Thoracic aorta (tissue), 2 donors: ENCODE measurements at regions not wholly inside any gene's neighbourhood (a gene's known extent, or its start where the extent isn't known, plus 50 kb on each side); places are given as distances from the start of the nearest gene placed in this dataset.

ENCODE experiments used
- ATAC-seq: fragments of 150-250 bp; one replicate; pipeline ENCODE4 v1.8.0; 2017; ENCODE audit warnings: low read depth; ENCODE audit not compliant: insufficient number of reproducible peaks, low FRiP score
- DNase-seq: peaks from one replicate; pipeline ENCODE4 v3.0.0-alpha.2; 2020; ENCODE audit warnings: low spot score
- H3K27ac ChIP-seq, 2 donors: fragments of 200-600 bp; sonication (generic); 1 replicate in 1 of 2; 2 replicates in 1 of 2; pipeline ENCODE4 v1.5.1; 2016; ENCODE audit warnings: mild to moderate bottlenecking in 2 of 2, moderate library complexity in 2 of 2
- H3K27me3 ChIP-seq: fragments of 200-600 bp; sonication (generic); replicated peaks from 2 replicates; pipeline ENCODE4 v1.6.0; 2016; ENCODE audit warnings: mild to moderate bottlenecking; ENCODE audit not compliant: insufficient read depth
- H3K36me3 ChIP-seq: fragments of 200-600 bp; sonication (generic); one replicate; pipeline ENCODE4 v1.5.1; 2016
- H3K4me1 ChIP-seq, 2 donors: fragments of 200-600 bp; sonication (generic); 1 replicate in 1 of 2; 2 replicates in 1 of 2; pipeline versions ENCODE4 v1.5.1 to v1.6.0; 2016; ENCODE audit warnings: low read depth in 2 of 2, mild to moderate bottlenecking in 1 of 2; ENCODE audit not compliant: control insufficient read depth in 1 of 2
- H3K4me3 ChIP-seq: fragments of 200-600 bp; sonication (generic); 2 replicates; pipeline ENCODE4 v1.5.1; 2016; ENCODE audit warnings: mild to moderate bottlenecking
- H3K9me3 ChIP-seq: fragments of 200-600 bp; sonication (generic); 2 replicates; pipeline ENCODE4 v1.5.1; 2016
- TF ChIP-seq, protein P1 (sequence below): fragments of 200-600 bp; sonication (generic); IDR thresholded peaks from one replicate; pipeline ENCODE4 v1.5.1; 2019; ENCODE audit warnings: antibody characterized with exemption

DNA sequence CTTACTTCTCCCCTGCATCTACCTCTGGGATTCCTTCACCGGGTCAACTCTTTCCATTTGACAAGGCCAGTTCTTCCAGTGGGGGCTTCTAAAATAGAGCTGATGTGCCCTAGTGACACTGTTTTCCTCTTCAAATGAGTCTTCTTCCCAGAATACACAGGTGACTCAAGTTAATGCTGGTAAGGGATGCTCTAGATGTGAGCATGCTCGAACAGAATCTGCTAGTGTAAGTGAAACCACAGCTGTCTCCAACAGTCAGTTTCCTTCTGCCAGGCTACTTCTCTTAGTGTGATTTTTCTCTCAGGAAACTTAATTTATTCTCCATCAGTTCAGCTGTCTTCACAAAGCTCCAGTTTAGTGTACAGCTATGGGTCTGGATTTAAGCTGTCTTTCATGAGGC is 194.9 kb upstream of the C1orf87 start:
- ATAC-seq (no peak), DNase-seq (no peak)
- no peak overlapping the region for H3K27ac ChIP-seq
- H3K4me1 ChIP-seq = no peaks in the 10 kb centered on the region
- no peaks in the 10 kb centered on the region for H3K36me3 ChIP-seq
- H3K27me3 ChIP-seq = no peaks in the 10 kb centered on the region
- H3K4me3 ChIP-seq = no peak overlapping the region
- H3K9me3 ChIP-seq = no peaks in the 10 kb centered on the region
- TF ChIP-seq, protein P1, sequence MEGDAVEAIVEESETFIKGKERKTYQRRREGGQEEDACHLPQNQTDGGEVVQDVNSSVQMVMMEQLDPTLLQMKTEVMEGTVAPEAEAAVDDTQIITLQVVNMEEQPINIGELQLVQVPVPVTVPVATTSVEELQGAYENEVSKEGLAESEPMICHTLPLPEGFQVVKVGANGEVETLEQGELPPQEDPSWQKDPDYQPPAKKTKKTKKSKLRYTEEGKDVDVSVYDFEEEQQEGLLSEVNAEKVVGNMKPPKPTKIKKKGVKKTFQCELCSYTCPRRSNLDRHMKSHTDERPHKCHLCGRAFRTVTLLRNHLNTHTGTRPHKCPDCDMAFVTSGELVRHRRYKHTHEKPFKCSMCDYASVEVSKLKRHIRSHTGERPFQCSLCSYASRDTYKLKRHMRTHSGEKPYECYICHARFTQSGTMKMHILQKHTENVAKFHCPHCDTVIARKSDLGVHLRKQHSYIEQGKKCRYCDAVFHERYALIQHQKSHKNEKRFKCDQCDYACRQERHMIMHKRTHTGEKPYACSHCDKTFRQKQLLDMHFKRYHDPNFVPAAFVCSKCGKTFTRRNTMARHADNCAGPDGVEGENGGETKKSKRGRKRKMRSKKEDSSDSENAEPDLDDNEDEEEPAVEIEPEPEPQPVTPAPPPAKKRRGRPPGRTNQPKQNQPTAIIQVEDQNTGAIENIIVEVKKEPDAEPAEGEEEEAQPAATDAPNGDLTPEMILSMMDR = no peak

DNA sequence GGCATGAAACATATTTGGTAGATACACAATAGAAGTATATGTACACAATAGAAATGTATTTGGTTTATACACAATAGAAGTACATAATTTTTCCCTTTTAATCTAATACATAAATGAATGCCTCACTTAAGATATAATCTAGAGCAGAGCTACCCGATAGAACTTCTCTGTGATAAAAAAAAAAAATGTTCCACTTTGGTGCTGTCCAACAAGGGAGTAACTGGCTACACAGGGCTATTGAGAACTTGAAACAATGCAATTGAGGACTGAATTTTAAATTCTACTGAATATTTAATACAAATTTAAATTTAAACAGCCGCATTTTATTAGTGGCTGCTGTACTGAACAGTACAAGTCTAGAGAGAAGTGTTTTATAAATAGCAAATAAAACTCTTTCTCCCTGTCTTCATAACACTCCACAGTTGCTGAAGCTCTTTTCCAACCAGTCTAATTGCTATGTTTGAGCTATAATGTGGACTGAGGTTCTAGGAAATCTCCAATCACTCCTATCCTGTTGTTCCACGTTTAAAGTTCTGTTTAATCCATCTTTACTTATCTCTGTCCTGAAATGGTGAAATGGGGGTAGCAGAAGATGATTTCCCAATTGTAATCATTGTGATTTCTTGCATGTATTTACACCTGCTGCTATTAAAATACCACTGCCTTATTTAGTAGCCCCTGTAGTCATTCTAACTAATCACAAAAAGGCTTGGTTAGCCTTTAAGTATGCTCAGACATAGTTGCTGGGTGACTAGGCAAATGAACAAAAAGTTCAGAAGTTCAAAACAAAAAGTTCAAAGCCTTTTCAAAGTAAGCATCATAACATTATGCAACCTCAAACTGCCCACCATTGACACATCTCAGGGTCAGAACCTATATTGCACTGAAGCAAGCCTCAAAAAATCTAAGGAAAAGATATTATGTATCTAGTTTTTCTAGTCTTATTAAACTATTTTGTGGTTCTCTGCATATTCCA is 192.3 kb upstream of the C1orf87 start:
- peak; percentile 43 for ATAC-seq
- Histone ChIP-seq H3K4me1 (no peaks in the 10 kb centered on the region), H3K27ac (no peak overlapping the region), H3K27me3 (no peaks in the 10 kb centered on the region), H3K36me3 (no peaks in the 10 kb centered on the region), H3K4me3 (no peak overlapping the region), H3K9me3 (no peaks in the 10 kb centered on the region)
- TF ChIP-seq, protein P1 = no peak
- no peak for DNase-seq

DNA sequence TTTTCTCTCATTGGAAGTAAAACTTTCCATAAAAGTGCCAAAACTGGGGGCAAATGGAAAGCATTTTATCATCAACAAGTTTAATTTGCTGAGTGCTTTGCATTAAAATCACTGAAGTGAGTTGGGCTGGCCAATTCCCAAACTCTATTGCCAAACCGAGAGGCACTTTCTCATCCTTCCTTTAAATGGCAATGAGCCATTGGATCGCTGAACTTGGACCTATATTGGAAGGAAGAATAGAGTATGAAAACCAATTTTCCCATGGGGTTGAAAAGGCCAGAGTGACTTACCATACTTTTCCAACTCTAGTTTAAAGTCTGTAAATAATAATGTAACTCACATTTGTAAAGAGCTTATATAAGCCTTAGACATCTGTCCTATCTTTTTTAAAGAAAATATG is 189.1 kb upstream of the C1orf87 start:
- H3K4me1 ChIP-seq = no peaks in the 10 kb centered on the region
- H3K36me3 ChIP-seq = no peaks in the 10 kb centered on the region
- DNase-seq (no peak), ATAC-seq (no peak)
- H3K4me3 ChIP-seq = no peak overlapping the region
- no peaks in the 10 kb centered on the region for H3K27me3 ChIP-seq
- H3K9me3 ChIP-seq = no peaks in the 10 kb centered on the region
- TF ChIP-seq, protein P1 = no peak
- H3K27ac ChIP-seq = no peak overlapping the region

DNA sequence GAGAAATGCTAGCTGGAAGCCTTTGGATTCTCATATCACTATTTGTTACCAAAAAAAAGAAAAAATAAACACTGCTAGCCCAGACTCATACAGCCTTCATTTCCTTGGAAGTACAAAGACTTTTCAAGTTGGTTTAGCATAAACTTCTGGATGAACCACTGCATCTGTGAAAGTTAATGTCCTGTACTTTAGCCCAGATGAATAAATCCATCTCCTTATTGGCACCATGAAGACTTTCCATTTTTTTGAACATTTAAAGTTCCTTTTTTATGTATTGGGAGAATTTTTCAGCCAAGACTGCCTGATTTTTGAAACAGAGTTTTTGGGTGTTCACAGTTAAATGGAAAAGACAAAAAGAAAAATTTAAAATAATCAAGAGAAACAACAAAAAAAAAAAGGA is 184.0 kb upstream of the C1orf87 start:
- TF ChIP-seq, protein P1 = no peak
- Histone ChIP-seq H3K9me3 (no peaks in the 10 kb centered on the region), H3K27ac (no peak overlapping the region), H3K4me1 (no peaks in the 10 kb centered on the region), H3K4me3 (no peak overlapping the region), H3K27me3 (no peaks in the 10 kb centered on the region), H3K36me3 (no peaks in the 10 kb centered on the region)
- no peak for DNase-seq
- no peak for ATAC-seq

DNA sequence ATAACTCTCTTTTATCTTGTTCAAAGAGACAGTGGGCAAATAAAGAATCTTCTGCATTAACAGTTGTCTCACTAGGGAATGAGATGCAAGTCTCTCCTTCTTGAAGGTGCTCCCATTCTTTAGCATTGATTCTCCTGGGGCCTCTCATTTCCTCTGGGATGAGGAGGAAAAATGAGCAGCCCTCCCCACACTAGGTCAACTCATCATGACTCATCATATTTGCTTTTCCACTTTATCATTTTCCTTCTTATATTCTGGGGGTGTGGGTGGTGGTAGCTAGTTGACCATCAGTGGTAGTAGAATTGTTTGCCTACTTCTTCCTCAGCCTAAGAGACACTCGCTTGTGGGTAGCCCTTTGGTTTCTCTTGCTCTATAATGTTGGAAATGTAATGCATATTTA is 182.0 kb upstream of the C1orf87 start:
- Histone ChIP-seq H3K27me3 (no peaks in the 10 kb centered on the region), H3K36me3 (no peaks in the 10 kb centered on the region), H3K4me1 (no peaks in the 10 kb centered on the region), H3K27ac (no peak overlapping the region), H3K9me3 (no peaks in the 10 kb centered on the region), H3K4me3 (no peak overlapping the region)
- TF ChIP-seq, protein P1 = no peak
- DNase-seq (no peak), ATAC-seq (no peak)
